ENCODE measurements at regions not wholly inside any gene's neighbourhood (a gene's known extent, or its start where the extent isn't known, plus 50 kb on each side); places are given as distances from the start of the nearest gene placed in this dataset.

- DNase-seq (ENCODE audit: low read depth in 4 of 6, low spot score in 6 of 6) = no peak
- Histone ChIP-seq H3K4me1 (ENCODE audit: control insufficient read depth, insufficient read depth, low read length) (no peaks in the 10 kb centered on the region), H3K27ac (ENCODE audit: low read depth, low read length) (no peak overlapping the region), H3K36me3 (ENCODE audit: control insufficient read depth, insufficient read depth, low read length) (no peaks in the 10 kb centered on the region), H3K27me3 (ENCODE audit: control insufficient read depth, insufficient read depth, low read length) (no peaks in the 10 kb centered on the region), H3K9me3 (ENCODE audit: control insufficient read depth, insufficient read depth, low read length) (no peaks in the 10 kb centered on the region), H3K4me3 (ENCODE audit: low read depth, low read length) (no peak overlapping the region)
- no CpG with 5 or more reads among the region's 2 CpGs for WGBS (ENCODE audit: insufficient coverage)
Measured at GRCh38 chr12:19895246-19896020, 456.1 kb downstream of the AEBP2 start.

DNA sequence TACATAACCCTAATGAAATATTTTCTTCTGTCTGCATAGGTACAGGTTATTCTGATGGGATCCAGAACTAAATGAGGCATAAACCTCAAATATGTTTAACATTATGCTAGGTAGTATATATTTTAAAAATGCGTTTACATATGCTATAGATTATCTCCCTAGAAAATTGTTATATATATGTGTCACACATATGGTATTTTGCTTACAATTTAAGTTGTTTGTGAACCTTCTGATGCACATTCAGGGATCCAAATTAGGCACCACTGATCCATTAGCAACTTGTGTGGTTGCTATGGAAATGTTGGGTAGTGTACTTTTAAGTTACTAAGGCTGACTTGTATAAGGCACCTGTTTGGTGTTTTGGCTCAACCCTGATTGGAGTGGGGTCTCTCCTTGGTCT is 456.7 kb downstream of the AEBP2 start:
- no peaks in the 10 kb centered on the region for H3K9me3 ChIP-seq (ENCODE audit: control insufficient read depth, insufficient read depth, low read length)
- H3K36me3 ChIP-seq (ENCODE audit: control insufficient read depth, insufficient read depth, low read length) = no peaks in the 10 kb centered on the region
- H3K27ac ChIP-seq (ENCODE audit: low read depth, low read length) = no peak overlapping the region
- H3K27me3 ChIP-seq (ENCODE audit: control insufficient read depth, insufficient read depth, low read length) = no peaks in the 10 kb centered on the region
- no peak for DNase-seq (ENCODE audit: low read depth in 4 of 6, low spot score in 6 of 6)
- H3K4me1 ChIP-seq (ENCODE audit: control insufficient read depth, insufficient read depth, low read length) = no peaks in the 10 kb centered on the region
- no peak overlapping the region for H3K4me3 ChIP-seq (ENCODE audit: low read depth, low read length)
- WGBS (ENCODE audit: insufficient coverage) = no CpG with 5 or more reads among the region's 1 CpG

GRCh38 chr12:19896534-19896933 is 457.2 kb downstream of the AEBP2 start:
- no peak for DNase-seq (ENCODE audit: low read depth in 4 of 6, low spot score in 6 of 6)
- 85% methylated on average over 3 of the region's 3 CpGs for WGBS (ENCODE audit: insufficient coverage)
- H3K4me3 ChIP-seq (ENCODE audit: low read depth, low read length) = no peak overlapping the region

GRCh38 chr12:19897900-19898408 is 458.7 kb downstream of the AEBP2 start:
- H3K4me1 ChIP-seq (ENCODE audit: control insufficient read depth, insufficient read depth, low read length) = no peaks in the 10 kb centered on the region
- no peak overlapping the region for H3K4me3 ChIP-seq (ENCODE audit: low read depth, low read length)
- WGBS (ENCODE audit: insufficient coverage) = no CpG with 5 or more reads among the region's 2 CpGs
- H3K27ac ChIP-seq (ENCODE audit: low read depth, low read length) = no peak overlapping the region
- no peaks in the 10 kb centered on the region for H3K9me3 ChIP-seq (ENCODE audit: control insufficient read depth, insufficient read depth, low read length)
- DNase-seq (ENCODE audit: low read depth in 4 of 6, low spot score in 6 of 6) = no peak
- H3K36me3 ChIP-seq (ENCODE audit: control insufficient read depth, insufficient read depth, low read length) = no peaks in the 10 kb centered on the region
- H3K27me3 ChIP-seq (ENCODE audit: control insufficient read depth, insufficient read depth, low read length) = no peaks in the 10 kb centered on the region

More at GRCh38 chr12:19896534-19896933, 457.2 kb downstream of the AEBP2 start:
- H3K27me3 ChIP-seq (ENCODE audit: control insufficient read depth, insufficient read depth, low read length) = no peaks in the 10 kb centered on the region
- no peaks in the 10 kb centered on the region for H3K4me1 ChIP-seq (ENCODE audit: control insufficient read depth, insufficient read depth, low read length)
- no peaks in the 10 kb centered on the region for H3K9me3 ChIP-seq (ENCODE audit: control insufficient read depth, insufficient read depth, low read length)
- no peaks in the 10 kb centered on the region for H3K36me3 ChIP-seq (ENCODE audit: control insufficient read depth, insufficient read depth, low read length)
- H3K27ac ChIP-seq (ENCODE audit: low read depth, low read length) = no peak overlapping the region

DNA sequence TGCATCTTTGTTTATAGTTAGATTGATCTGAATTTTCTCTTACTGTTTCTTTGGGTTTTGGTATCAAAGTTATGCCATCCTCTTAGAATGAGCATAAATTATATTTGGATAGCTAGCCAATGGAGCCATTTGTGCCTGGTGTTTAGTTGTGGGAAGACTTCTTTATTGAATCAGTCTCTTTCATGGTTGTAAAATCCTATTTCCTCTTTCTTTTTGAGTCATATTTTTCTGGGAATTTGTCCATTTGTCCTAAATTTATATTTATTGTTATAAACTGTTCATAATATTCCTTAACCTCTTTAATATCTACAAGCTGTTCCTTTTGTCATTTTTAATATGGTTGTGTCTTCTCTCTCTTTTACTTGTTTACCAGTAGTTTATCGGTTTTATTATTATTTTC is 462.5 kb downstream of the AEBP2 start:
- Histone ChIP-seq H3K9me3 (ENCODE audit: control insufficient read depth, insufficient read depth, low read length) (no peaks in the 10 kb centered on the region), H3K27me3 (ENCODE audit: control insufficient read depth, insufficient read depth, low read length) (no peaks in the 10 kb centered on the region), H3K27ac (ENCODE audit: low read depth, low read length) (no peak overlapping the region), H3K4me1 (ENCODE audit: control insufficient read depth, insufficient read depth, low read length) (no peaks in the 10 kb centered on the region), H3K36me3 (ENCODE audit: control insufficient read depth, insufficient read depth, low read length) (no peaks in the 10 kb centered on the region), H3K4me3 (ENCODE audit: low read depth, low read length) (no peak overlapping the region)
- WGBS (ENCODE audit: insufficient coverage) = no CpG with 5 or more reads among the region's 1 CpG
- no peak for DNase-seq (ENCODE audit: low read depth in 4 of 6, low spot score in 6 of 6)

DNA sequence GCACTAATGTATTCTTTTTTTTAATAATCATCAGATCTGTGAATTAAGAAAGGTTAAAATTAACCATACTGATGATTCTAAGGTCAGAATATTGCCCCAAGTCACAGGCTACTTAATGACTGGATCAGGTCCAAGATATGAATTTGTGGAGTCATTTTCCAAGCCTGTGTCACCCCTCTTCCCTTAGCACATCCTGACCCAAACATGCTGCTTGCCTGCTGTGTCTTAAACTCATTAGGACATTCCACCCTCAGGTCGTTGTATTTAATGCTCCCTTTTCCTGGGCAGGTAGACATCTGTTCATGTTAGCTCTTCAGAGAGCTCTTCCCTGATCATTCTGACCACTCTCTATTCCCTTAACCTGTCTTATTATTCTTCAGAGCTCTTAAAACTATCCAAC is 463.5 kb upstream of the PDE3A start:
- no peaks in the 10 kb centered on the region for H3K4me1 ChIP-seq (ENCODE audit: control insufficient read depth, insufficient read depth, low read length)
- H3K36me3 ChIP-seq (ENCODE audit: control insufficient read depth, insufficient read depth, low read length) = no peaks in the 10 kb centered on the region
- H3K27me3 ChIP-seq (ENCODE audit: control insufficient read depth, insufficient read depth, low read length) = no peaks in the 10 kb centered on the region
- DNase-seq (ENCODE audit: low read depth in 4 of 6, low spot score in 6 of 6) = no peak
- no peak overlapping the region for H3K27ac ChIP-seq (ENCODE audit: low read depth, low read length)
- no peak overlapping the region for H3K4me3 ChIP-seq (ENCODE audit: low read depth, low read length)
- WGBS (ENCODE audit: insufficient coverage) = 38% methylated on average over 1 of the region's 1 CpG
- no peaks in the 10 kb centered on the region for H3K9me3 ChIP-seq (ENCODE audit: control insufficient read depth, insufficient read depth, low read length)

DNA sequence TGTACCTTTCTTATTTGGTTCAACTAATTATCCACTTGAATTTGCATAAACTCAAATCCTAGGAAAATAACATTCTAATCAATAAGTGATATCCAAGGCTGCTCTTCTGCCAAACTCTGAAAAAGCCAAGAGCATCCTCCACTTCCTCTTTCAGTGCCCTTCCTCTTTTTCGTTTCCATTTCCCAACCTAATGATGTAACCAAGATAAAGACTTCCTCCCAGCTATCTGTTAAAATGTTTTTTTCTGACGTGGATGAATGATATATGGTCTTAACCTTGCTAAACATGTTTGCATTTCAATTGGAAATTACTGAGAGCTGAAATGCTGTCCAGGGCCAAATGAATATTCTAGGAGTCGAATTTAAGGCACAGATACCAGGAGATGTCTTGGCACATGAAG is 459.5 kb upstream of the PDE3A start:
- WGBS (ENCODE audit: insufficient coverage) = 80% methylated on average over 1 of the region's 3 CpGs
- no peak overlapping the region for H3K27ac ChIP-seq (ENCODE audit: low read depth, low read length)
- H3K27me3 ChIP-seq (ENCODE audit: control insufficient read depth, insufficient read depth, low read length) = no peaks in the 10 kb centered on the region
- DNase-seq (ENCODE audit: low read depth in 4 of 6, low spot score in 6 of 6) = no peak
- H3K36me3 ChIP-seq (ENCODE audit: control insufficient read depth, insufficient read depth, low read length) = no peaks in the 10 kb centered on the region
- H3K4me3 ChIP-seq (ENCODE audit: low read depth, low read length) = no peak overlapping the region
- H3K4me1 ChIP-seq (ENCODE audit: control insufficient read depth, insufficient read depth, low read length) = no peaks in the 10 kb centered on the region
- no peaks in the 10 kb centered on the region for H3K9me3 ChIP-seq (ENCODE audit: control insufficient read depth, insufficient read depth, low read length)

GRCh38 chr12:19909418-19909817 is 458.9 kb upstream of the PDE3A start:
- no peaks in the 10 kb centered on the region for H3K9me3 ChIP-seq (ENCODE audit: control insufficient read depth, insufficient read depth, low read length)
- H3K27me3 ChIP-seq (ENCODE audit: control insufficient read depth, insufficient read depth, low read length) = no peaks in the 10 kb centered on the region
- no peak overlapping the region for H3K4me3 ChIP-seq (ENCODE audit: low read depth, low read length)
- no peaks in the 10 kb centered on the region for H3K4me1 ChIP-seq (ENCODE audit: control insufficient read depth, insufficient read depth, low read length)
- DNase-seq (ENCODE audit: low read depth in 4 of 6, low spot score in 6 of 6) = no peak
- WGBS (ENCODE audit: insufficient coverage) = no CpG with 5 or more reads among the region's 2 CpGs
- no peak overlapping the region for H3K27ac ChIP-seq (ENCODE audit: low read depth, low read length)
- H3K36me3 ChIP-seq (ENCODE audit: control insufficient read depth, insufficient read depth, low read length) = no peaks in the 10 kb centered on the region

DNA sequence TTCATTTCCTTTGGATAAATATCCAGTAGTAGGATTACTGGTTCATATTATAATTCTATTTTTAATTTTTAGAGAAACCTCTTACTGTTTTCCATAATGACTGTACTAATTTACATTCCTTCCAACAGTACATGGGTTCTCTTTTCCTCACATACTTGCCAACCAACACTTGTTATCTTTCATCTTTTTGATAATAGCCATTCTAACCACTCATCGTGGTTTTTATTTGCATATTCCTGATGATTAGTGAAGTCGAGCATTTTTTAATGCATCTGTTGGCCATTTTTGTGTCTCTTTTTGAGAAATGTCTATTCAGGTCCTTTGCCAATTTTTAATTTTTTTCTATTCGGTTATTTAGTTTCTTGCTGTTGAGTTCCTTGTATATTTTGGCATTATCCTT is 457.7 kb upstream of the PDE3A start:
- 80% methylated on average over 1 of the region's 3 CpGs for WGBS (ENCODE audit: insufficient coverage)
- no peak overlapping the region for H3K27ac ChIP-seq (ENCODE audit: low read depth, low read length)
- H3K27me3 ChIP-seq (ENCODE audit: control insufficient read depth, insufficient read depth, low read length) = no peaks in the 10 kb centered on the region
- H3K9me3 ChIP-seq (ENCODE audit: control insufficient read depth, insufficient read depth, low read length) = no peaks in the 10 kb centered on the region
- H3K36me3 ChIP-seq (ENCODE audit: control insufficient read depth, insufficient read depth, low read length) = no peaks in the 10 kb centered on the region
- no peaks in the 10 kb centered on the region for H3K4me1 ChIP-seq (ENCODE audit: control insufficient read depth, insufficient read depth, low read length)
- DNase-seq (ENCODE audit: low read depth in 4 of 6, low spot score in 6 of 6) = no peak
- H3K4me3 ChIP-seq (ENCODE audit: low read depth, low read length) = no peak overlapping the region

- no peaks in the 10 kb centered on the region for H3K9me3 ChIP-seq (ENCODE audit: control insufficient read depth, insufficient read depth, low read length)
- H3K27ac ChIP-seq (ENCODE audit: low read depth, low read length) = no peak overlapping the region
- no peaks in the 10 kb centered on the region for H3K4me1 ChIP-seq (ENCODE audit: control insufficient read depth, insufficient read depth, low read length)
- H3K4me3 ChIP-seq (ENCODE audit: low read depth, low read length) = no peak overlapping the region
- WGBS (ENCODE audit: insufficient coverage) = 63% methylated on average over 5 of the region's 5 CpGs
- DNase-seq (ENCODE audit: low read depth in 4 of 6, low spot score in 6 of 6) = no peak
- no peaks in the 10 kb centered on the region for H3K36me3 ChIP-seq (ENCODE audit: control insufficient read depth, insufficient read depth, low read length)
- H3K27me3 ChIP-seq (ENCODE audit: control insufficient read depth, insufficient read depth, low read length) = no peaks in the 10 kb centered on the region
Measured at GRCh38 chr12:19912991-19913390, 455.3 kb upstream of the PDE3A start.

Measured in spinal cord (tissue), 9 donors.